Testis (tissue), 2 donors: ENCODE measurements at regions not wholly inside any gene's neighbourhood (a gene's known extent, or its start where the extent isn't known, plus 50 kb on each side); places are given as distances from the start of the nearest gene placed in this dataset.

Experiments
- CTCF ChIP-seq, 3 experiments: fragments of 450-650 bp in 2 of 3; fragments of 200-600 bp in 1 of 3; sonication (generic) in 1 of 3; IDR thresholded peaks; one replicate each; pipeline ENCODE4 v1.5.1; 2016 to 2019; ENCODE audit warnings: antibody characterized with exemption in 3 of 3, mild to moderate bottlenecking in 2 of 3, moderate library complexity in 1 of 3
- POLR2A ChIP-seq: fragments of 450-650 bp; IDR thresholded peaks from one replicate; pipeline ENCODE4 v1.6.1; 2017; ENCODE audit warnings: antibody characterized with exemption, mild to moderate bottlenecking, moderate library complexity

DNA sequence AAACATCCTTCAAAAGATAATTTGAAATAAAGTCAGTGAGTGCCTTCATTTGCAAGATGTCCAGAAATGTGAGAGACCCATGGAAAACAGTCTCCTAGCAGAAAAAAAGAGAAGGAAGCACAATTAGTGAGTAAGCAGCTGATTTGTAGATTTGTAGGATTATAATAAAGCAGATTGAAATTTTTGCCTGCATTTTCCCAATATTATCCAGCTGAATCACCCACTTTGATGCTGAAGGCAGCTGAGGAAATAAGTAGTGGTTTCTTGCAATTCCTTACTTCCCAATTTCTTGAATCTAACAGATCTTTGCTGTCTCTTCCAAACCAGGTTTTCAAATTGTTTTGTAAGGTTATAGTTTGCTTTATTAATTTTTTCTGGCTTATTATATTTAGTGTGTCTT, 181.4 kb downstream of the GNAT3 start:
- no peak for TF ChIP-seq POLR2A
- no peak for TF ChIP-seq CTCF (IDR thresholded peaks at IDR 0.05)
